ENCODE measurements at regions not wholly inside any gene's neighbourhood (a gene's known extent, or its start where the extent isn't known, plus 50 kb on each side); places are given as distances from the start of the nearest gene placed in this dataset.

DNA sequence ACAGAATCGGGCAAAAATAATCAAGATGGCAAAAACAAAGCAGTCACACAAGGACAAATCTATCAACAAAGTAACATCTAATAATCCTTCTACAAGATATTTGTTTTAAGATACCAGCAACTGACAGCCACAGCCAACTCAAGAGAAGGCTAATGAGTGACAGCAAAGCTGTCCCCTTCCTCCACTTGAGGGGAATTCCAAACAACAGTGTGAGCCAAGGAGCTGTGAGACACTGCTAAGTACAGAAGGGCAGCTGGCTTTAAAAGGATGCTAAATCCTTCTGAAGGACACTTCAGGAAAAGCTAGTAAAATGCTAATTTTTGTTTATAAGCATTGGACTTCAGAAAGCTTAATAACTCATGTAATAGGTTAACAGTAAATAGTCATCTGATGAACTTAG, 120.3 kb upstream of the GOLGA8J start:
- H3K9ac ChIP-seq: no peak overlapping the region
- no peak overlapping the region for H3K4me2 ChIP-seq (ENCODE audit: low read length)
- H3K79me2 ChIP-seq: no peaks in the 10 kb centered on the region
- no peak overlapping the region for H3K4me3 ChIP-seq (ENCODE audit: low read depth, low read length)
- no peak overlapping the region for H2AFZ ChIP-seq
- no peaks in the 10 kb centered on the region for H3K9me3 ChIP-seq (ENCODE audit: control insufficient read depth, low read length)
- TF ChIP-seq, protein P1, sequence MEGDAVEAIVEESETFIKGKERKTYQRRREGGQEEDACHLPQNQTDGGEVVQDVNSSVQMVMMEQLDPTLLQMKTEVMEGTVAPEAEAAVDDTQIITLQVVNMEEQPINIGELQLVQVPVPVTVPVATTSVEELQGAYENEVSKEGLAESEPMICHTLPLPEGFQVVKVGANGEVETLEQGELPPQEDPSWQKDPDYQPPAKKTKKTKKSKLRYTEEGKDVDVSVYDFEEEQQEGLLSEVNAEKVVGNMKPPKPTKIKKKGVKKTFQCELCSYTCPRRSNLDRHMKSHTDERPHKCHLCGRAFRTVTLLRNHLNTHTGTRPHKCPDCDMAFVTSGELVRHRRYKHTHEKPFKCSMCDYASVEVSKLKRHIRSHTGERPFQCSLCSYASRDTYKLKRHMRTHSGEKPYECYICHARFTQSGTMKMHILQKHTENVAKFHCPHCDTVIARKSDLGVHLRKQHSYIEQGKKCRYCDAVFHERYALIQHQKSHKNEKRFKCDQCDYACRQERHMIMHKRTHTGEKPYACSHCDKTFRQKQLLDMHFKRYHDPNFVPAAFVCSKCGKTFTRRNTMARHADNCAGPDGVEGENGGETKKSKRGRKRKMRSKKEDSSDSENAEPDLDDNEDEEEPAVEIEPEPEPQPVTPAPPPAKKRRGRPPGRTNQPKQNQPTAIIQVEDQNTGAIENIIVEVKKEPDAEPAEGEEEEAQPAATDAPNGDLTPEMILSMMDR (IDR thresholded peaks at IDR 0.05): no peak
- no peak overlapping the region for H3K27ac ChIP-seq
- H3K27me3 ChIP-seq (ENCODE audit: control insufficient read depth, insufficient read depth, low read length): no peaks in the 10 kb centered on the region
- H3K4me1 ChIP-seq: no peaks in the 10 kb centered on the region
- no peaks in the 10 kb centered on the region for H3K36me3 ChIP-seq (ENCODE audit: control insufficient read depth, insufficient read depth, low read length)

DNA sequence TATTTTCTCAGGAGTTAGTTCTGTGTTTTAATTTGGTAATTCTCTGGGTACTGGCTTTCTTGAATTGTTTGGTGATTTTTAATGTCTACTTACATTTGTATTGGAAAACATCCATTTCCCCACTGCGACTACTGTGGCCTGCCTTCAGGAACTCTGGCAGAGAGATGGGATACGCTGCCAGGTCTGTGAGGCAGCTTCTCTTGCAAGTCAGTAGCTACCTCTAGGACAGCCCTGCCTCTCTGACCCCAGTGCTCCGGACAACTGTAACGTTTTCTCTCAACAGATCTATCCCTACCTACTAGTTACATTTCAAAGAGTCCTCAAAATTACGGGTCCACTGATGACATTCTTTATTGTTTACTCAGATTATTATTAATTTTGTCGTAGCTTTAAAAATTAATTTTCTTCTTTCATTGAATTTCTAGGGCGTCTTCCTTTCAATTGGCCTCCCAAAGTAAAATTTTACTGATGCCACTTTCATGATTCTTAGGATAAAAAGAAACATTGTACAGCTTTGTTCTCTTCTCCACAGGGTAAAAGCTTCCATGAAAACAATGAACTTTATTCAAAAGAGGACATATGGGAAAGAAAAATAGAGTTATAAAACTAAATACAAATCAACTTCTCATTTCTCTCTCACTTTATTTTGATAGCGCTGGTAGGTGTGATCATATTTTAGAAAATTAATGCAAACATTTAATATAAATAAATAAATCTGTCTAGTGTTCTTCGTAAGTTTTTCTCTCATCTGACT, 123.2 kb upstream of the GOLGA8J start:
- Histone ChIP-seq H3K27ac (no peak overlapping the region), H3K79me2 (no peaks in the 10 kb centered on the region), H3K36me3 (ENCODE audit: control insufficient read depth, insufficient read depth, low read length) (no peaks in the 10 kb centered on the region), H3K4me2 (ENCODE audit: low read length) (no peak overlapping the region), H3K27me3 (ENCODE audit: control insufficient read depth, insufficient read depth, low read length) (no peaks in the 10 kb centered on the region), H2AFZ (no peak overlapping the region), H3K4me3 (ENCODE audit: low read depth, low read length) (no peak overlapping the region), H3K9me3 (ENCODE audit: control insufficient read depth, low read length) (no peaks in the 10 kb centered on the region), H3K4me1 (no peaks in the 10 kb centered on the region), H3K9ac (no peak overlapping the region)
- TF ChIP-seq, protein P1 (IDR thresholded peaks at IDR 0.05): no peak

DNA sequence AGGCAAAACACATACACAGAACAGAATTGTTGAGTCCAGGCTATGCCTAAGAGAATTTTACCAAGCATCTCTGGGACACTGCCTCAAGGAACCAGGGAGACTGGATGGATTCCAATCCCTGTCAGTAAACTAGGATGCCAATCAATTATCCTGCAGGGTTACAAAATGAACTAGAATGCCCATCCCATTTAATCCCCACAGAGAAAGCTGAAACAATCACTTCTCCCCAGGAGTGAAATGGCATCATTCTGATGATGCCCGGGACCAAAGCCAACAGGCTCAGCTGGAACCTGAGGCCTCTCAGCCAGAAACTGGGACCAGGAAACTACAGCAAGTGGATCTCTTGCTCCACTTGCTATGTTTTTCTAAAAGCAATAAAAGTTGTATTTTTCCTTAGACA, 130.0 kb upstream of the TJP1 start:
- H3K4me1 ChIP-seq: no peaks in the 10 kb centered on the region
- no peak overlapping the region for H3K9ac ChIP-seq
- H2AFZ ChIP-seq: no peak overlapping the region
- H3K9me3 ChIP-seq (ENCODE audit: control insufficient read depth, low read length): no peaks in the 10 kb centered on the region
- no peak overlapping the region for H3K27ac ChIP-seq
- H3K4me3 ChIP-seq (ENCODE audit: low read depth, low read length): no peak overlapping the region
- no peaks in the 10 kb centered on the region for H3K27me3 ChIP-seq (ENCODE audit: control insufficient read depth, insufficient read depth, low read length)
- H3K79me2 ChIP-seq: no peaks in the 10 kb centered on the region
- H3K4me2 ChIP-seq (ENCODE audit: low read length): no peak overlapping the region
- TF ChIP-seq, protein P1 (IDR thresholded peaks at IDR 0.05): no peak
- H3K36me3 ChIP-seq (ENCODE audit: control insufficient read depth, insufficient read depth, low read length): no peaks in the 10 kb centered on the region

DNA sequence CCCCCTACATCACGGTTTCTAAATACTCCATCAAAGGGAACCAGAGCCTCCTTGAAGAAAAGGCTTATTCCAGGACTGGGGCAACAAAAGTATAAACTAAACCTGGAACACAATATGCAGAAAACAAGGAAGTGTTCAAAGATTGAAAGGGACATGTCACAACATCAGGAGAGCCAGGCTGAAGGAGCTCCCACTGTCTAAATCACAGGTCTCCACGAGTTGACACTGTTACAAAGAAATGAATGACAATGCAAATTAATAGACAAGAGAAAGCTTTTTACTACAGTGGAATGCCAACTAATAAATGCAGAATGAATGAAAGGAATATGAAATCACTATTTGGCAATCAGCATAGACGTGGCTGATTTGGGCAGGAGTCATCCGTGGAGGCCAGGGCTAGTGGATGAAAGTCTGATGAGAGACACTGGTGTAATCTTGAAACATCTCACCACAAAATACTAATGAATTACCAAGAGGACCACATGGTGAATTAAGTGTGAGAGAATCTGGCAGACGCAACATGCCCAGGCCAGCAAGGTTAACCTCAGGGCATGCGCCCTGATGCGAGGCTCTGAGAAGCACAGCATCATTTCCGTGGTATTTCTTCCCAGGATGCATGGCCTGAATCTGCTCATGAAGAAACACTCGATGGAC, 123.8 kb upstream of the TJP1 start:
- no peak overlapping the region for H3K9ac ChIP-seq
- no peak overlapping the region for H3K27ac ChIP-seq
- TF ChIP-seq, protein P1 (IDR thresholded peaks at IDR 0.05): no peak
- H2AFZ ChIP-seq: no peak overlapping the region
- H3K36me3 ChIP-seq (ENCODE audit: control insufficient read depth, insufficient read depth, low read length): no peaks in the 10 kb centered on the region
- H3K27me3 ChIP-seq (ENCODE audit: control insufficient read depth, insufficient read depth, low read length): no peaks in the 10 kb centered on the region
- H3K4me2 ChIP-seq (ENCODE audit: low read length): no peak overlapping the region
- H3K9me3 ChIP-seq (ENCODE audit: control insufficient read depth, low read length): no peaks in the 10 kb centered on the region
- no peaks in the 10 kb centered on the region for H3K79me2 ChIP-seq
- no peaks in the 10 kb centered on the region for H3K4me1 ChIP-seq
- no peak overlapping the region for H3K4me3 ChIP-seq (ENCODE audit: low read depth, low read length)

Measured in parathyroid adenoma (tissue), 2 donors.